ENCODE measurements at regions not wholly inside any gene's neighbourhood (a gene's known extent, or its start where the extent isn't known, plus 50 kb on each side); places are given as distances from the start of the nearest gene placed in this dataset.
"Not testable (repeated sequence)": the region's sequence is repeated elsewhere in the genome, so short reads cannot be mapped to it uniquely, and the experiment has no call there.

DNA sequence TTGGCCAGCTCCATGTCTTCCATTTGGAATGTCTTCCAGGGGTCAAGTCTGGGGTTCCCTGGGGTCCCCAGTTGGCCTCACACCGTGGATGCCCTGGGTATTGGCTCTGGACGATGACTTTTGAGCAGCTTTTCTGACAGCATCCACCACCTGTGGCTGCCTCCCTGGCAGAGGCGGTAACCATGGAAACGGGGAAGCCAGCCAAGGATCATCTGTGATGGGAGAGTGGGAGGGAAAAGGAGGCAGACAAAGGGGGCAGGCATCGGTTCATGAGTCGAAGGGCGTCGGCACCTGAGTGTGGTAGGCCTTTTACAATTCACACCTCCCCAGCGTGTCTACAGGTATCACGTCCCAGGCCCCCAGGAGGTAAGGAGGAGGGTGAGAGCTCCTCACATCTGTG, 152.2 kb downstream of the ASMT start:
- intact Hi-C loops (cut with DNase I), result no loop called here
- peak in 3 of 10 donors; percentile 21 to 73 (median 39) for DNase-seq

DNA sequence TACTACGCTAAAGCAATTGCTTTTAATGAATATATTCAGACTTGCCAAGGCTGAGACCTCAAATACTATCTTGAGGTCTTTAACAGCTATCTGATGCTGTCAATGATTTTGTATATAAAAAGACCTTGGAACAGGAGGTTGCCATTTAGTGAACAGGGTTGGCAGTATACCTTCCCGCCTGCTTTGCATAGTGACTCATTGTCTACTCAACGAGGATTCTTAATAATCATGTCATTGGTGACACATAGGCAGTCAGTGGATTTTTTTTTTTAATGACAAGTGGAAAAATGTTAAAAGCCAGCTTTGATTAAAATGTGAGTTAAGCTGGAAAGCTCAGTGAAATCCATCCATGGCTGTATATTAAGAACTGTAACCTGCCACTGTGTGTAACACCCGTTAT, 164.0 kb downstream of the ASMT start:
- intact Hi-C loops (cut with DNase I), result no loop called here

DNA sequence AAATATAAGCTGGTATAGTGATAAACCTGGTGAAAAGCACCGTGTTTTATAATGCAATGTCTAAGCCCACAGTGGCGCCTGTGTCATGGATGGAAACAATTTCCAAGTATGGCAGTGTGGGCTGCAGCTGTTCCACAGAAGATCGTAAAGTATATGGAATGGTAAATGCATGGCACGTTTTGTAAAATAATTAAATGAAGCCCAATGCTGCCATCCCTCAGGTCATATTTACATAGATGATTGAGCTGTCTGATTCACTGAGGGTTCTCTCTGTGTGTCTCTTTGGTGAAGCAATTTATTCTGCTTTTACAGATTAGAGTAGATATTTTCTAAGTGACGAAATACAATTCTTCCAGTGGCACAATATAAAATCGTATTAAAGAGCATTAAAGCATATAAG, 164.8 kb downstream of the ASMT start:
- no peak for DNase-seq
- intact Hi-C loops (cut with DNase I), result no loop called here

More for the DNA sequence above, 164.0 kb downstream of the ASMT start:
- no peak for DNase-seq

DNA sequence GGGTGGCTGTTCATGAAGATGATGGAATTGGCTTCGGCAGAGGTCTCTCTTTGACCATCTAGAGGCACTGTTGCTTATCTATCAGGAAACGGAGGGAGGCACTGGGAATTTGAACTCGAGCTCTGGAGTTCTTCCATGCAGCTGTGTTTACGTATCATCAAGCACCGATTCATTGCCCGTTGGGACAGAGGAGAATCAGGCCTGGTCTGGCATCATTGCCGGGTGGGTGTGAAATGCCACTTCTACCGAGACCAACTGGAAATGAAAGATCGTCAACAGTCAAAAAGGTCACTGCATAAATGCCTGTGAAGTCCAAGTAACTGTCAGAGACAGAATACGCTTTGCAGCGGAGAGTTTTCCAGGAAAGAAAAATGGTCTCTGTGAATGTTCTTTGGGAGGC, 166.9 kb downstream of the ASMT start:
- no peak for DNase-seq
- intact Hi-C loops (cut with DNase I), result no loop called here

DNA sequence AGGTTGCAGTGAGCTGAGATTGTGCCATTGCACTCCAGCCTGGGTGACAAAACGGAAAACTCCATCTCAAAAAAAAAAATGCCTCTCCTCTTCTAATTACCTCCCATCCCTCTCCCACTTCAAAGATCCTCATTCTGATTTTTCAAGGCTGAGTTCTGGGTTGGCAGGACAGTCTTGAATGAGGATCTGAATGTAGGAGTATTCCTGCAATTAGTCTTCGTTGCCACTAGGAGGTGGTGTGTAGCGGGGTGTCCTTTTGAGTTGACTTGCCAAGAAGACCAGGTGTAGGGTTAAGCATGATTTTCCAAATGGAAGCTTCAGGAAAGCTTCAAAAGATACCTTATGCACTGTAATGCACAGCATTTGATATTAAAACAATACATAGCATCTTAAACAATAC, 169.9 kb downstream of the ASMT start:
- intact Hi-C loops (cut with DNase I), result no loop called here

DNA sequence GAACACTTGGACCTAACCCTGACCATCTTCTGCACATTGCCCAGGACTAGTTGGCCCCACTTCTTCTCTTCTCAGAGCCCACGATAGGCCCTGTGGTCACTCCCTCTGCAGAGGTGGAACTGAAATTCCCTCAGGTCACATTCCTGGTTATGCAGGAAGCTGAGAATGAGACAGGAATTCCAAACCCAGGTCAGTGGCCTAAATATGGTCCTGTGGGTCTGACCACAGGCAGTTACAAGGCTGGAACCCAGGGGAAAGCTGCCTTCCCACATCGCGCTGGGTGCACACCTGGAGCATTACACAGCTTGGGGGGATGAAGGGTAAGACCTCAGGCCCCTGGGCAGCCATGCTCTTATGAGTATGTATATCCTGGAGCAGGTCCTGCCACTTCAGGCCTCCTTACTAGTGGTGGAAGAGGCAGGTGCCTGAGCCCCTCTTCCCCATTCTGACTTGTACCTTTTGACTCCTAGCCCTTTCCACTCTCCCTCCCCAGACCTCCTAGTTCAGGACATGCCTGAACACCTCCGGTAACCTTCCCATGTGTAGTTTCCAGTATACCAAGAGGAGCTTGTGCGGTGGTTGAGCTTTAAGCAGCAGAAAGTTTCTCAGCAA, 173.5 kb downstream of the ASMT start:
- intact Hi-C loops (cut with DNase I), result no loop called here
- DNase-seq, result no peak

More for the DNA sequence above, 169.9 kb downstream of the ASMT start:
- DNase-seq, result no peak

DNA sequence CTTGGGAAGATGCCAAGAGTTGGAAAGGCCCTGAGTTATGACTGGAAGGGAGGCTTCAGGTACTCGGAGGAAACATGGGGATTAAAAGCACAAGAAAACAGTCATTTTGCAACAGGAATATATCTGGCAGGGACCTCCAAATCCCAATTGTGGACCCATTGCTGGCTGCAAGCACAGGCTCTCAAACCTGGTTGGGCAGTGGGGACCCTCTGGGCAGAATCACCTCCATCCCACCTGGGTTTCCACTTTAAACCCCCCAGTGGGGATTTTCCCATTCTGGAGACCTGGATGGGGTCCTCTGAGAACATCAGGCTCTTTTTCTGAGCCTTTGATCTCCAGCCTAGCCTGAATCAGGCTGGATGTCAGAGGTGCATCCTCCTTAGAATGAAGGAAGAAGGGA, 177.8 kb downstream of the ASMT start:
- no peak for DNase-seq
- intact Hi-C loops (cut with DNase I), result no loop called here

DNA sequence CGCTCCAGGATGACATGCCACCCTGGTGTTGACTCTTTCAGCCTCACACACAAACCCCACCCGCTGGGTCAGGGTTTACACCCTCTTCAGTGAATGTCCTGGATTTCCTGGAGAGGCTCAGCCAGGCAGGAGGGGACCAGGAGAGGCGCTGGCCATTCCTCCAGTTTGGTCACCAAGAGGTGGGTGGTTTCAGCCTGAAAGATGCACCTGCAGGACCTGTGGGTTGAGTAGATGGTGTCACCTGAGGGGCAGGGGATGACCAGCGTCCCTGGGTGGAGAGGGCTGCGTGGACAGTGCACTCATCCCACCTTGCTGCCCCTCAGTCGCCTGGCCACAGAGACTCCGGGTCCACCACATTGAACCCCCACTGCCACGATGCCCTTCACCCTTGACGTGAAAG, 179.7 kb downstream of the ASMT start:
- intact Hi-C loops (cut with DNase I), result no loop called here
- no peak for DNase-seq

DNA sequence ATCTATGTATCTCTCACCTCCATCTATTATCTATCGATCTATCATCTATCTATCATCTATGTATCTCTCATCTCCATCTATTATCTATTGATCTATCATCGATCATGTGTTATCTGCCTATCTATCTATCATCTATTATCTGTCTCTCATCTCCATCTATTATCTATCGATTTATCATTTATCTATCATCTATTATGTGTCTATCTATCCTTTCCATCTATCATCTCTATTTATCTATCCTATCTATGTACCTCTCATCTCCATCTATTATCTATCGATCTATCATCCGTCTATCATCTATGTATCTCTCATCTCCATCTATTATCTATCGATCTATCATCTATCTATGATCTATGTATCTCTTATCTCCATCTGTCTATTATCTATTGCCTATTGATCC, 188.1 kb downstream of the ASMT start:
- intact Hi-C loops (cut with DNase I), result no loop called here
- DNase-seq, result no peak

DNA sequence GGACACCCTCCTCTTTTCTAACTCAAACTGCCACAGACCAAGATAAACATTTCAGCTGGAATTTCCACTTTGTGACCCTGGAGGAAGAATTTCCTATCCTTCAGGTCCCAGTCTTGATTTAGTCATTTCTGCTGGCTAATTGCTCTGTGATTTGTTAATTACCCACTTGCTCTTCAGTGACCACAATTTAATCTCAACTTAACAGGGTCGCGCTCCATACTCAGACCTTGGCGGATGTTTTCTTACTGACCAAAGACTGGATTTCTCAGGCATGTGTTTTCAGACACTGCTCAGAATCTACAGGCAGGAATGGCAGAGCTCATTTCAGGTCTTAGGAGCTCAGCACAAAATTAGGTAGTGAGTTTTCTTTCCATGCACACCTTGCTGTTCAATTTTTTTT, 188.9 kb downstream of the ASMT start:
- intact Hi-C loops (cut with DNase I), result no loop called here
- DNase-seq, result no peak

DNA sequence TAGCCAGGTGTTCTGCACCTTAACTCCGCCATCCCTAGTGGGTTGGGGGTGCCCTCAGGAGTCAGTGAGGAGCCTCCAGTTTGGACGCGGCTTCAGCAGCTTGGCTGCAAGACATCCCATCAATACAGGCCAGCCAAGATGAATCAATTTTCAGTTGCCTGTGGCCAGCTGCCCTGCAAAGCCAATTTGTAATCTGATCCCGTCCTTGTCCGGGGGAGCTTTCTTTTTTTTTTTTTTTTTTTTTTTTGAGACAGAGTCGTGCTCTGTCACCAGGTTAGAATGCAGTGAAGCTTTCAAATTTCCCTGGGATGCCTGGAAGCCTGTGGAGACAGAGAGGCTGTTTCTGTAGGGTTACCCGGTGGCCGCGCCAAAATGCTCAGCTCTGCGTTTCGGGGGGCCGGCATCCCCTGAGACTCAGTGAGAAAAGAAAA, 192.5 kb downstream of the ASMT start:
- intact Hi-C loops (cut with DNase I), result no loop called here
- DNase-seq, result no peak

DNA sequence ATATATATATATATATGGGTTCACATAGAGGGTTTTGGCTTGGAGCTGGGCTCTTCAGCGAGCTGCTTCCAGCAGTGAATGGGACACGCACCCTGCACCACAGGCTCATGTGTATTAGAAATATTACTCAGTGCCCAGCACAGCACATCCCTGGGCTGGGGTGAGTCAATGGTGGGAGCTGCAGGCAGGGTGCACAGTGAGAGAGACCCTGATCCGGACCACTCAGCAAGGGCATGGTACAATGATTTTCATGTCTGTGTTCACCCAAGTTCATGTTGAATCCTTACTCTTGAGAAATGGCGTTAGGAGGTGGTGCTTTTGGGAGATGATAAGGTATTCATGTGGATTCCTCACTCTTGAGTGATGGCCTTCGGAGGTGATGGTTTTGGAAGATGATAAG, 194.7 kb downstream of the ASMT start:
- intact Hi-C loops (cut with DNase I), result no loop called here
- no peak for DNase-seq

DNA sequence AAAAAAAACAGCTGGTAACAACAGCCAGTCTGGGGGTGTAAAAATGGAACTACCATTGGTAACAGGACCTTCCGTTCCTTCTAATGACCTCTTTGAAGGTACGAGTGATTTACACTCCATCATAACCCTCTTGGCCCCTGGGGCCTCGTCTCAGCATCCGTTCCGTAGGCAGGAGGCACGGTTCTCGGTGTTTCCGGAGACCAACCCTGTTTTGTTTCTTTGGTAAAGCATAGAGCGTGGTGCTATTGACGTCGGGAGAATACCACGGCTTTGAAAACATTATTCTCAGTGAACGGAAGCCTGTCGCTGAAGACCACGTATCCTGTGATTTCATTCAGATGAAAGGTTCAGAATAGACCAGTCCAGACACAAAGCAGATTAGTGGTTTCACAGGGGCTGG, 198.9 kb downstream of the ASMT start:
- DNase-seq, result peak in 1 of 10 donors; percentile 49
- intact Hi-C loops (cut with DNase I), result no loop called here

DNA sequence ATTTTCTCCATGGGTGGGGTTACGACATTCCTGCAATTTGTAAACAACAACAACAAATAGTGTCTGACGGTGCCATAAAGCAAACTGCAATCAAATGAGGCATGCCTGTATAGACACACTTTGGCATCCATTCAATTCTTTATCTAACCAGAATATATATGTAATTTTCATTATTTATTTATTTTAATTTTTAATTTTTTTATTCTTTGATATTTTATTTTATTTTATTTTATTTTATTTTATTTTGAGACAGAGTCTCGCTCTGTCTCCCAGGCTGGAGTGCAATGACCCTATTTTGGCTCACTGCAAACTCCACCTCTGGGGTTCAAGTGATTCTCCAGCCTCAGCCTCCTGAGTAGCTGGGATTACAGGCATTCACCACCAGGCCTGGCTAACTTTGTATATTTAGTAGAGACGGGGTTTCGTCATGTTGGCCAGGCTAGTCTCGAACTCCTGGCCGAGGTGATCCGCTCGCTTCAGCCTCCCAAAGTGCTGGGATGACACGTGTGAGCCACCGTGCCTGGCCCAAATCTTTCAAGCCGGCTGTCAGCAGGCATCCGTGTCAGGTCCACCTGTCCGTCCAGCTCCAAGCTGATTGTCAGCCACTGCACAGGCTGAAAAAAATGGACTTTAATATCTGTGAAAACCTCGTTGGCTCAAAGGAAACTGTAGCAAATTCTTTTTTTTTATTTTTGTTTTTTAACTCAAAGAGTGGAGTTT, 200.8 kb downstream of the ASMT start:
- intact Hi-C loops (cut with DNase I), result no loop called here
- peak in 1 of 10 donors; percentile 72 for DNase-seq

DNA sequence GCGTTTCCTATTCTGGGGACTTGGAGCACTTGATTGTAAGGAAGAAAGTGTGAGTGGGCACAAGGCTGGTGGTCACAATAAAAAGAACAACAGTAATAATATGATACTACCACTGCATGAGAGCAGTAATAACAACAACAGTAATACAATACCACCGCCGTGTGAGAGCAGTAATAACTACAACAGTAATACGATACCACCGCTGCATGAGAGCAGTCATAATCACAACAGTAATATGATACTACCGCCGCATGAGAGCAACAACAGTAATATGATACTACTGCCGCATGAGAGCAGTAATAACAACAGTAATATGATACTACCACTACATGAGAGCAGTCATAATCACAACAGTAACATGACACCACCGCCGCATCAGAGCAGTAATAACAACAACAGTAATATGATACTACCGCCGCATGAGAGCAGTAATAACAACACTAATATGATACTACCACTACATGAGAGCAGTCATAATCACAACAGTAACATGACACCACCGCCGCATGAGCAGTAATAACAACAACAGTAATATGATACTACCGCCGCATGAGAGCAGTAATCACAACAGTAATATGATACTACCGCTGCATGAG, 201.6 kb downstream of the ASMT start:
- DNase-seq; intact Hi-C loops (cut with DNase I): not testable (repeated sequence)

DNA sequence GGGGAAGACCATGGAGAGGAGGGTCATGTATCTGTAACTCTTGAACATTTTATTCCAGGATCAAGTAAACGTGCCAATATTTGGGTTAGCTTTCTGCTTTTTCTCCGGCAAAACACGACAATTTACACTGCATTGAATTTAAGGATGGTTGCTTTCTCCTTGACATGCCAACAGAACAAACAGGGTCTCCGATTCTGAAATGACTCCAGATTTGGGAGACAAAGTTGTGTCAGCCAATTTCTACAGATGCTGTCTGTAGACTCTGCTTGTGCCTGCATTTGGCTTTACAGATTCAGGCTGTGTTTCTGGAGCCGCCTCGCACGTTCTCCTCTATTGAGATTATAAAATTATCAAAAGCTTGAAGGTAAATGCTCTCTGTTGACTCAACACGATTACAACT, 207.0 kb downstream of the ASMT start:
- DNase-seq, result no peak
- intact Hi-C loops (cut with DNase I), result no loop called here

DNA sequence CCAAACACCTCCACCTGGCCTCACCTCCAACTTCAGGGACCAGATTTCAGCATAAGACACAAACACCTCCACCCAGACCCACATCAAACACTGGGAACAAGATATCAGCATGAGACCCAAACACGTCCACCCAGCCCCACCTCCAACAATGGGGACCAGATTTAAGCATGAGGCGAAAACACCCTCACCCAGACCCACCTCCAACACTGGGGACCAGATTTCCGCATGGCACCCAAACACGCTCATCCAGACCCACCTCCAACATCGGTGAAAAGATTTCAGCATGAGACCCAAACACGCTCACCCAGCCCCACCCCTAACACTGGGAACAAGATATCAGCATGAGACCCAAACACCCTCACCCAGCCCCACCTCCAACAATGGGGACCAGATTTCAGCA, 210.0 kb downstream of the ASMT start:
- peak in 1 of 10 donors; percentile 63 for DNase-seq

DNA sequence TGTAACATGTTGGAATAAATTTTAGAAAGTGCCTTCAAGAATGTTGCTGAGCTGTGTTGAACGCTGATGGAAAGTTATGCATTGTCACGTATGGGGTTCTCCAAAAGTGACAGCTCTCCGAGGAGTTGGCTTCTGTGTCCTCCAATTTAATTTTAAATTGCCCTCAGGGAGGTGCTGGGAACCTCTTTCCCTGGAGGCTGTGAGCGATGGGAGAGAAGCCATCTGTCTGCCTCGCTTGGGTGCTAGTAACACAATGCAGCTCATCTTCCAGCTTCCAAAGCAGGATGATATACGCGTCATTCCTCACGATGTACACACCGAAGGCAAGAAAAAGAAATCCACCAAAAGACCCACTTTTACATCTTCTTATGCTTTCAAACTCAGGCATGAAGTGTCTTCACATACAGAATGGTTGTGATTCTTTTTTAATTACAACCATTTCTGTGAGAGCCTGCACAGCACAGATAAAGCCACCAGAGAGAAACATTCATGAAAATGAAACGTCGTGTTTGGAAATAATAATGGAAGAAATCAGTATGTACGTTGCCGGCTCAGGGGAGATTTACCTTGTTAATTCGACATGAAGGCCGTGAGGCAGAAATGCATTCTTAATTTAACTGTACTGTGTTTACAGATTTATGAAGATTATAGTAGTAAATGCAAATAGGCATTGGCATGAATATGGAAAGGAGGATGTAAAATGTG, 218.9 kb downstream of the ASMT start:
- peak in 1 of 10 donors; percentile 24 for DNase-seq
- intact Hi-C loops (cut with DNase I), result no loop called here

More for the DNA sequence above, 210.0 kb downstream of the ASMT start:
- intact Hi-C loops (cut with DNase I), result no loop called here

DNA sequence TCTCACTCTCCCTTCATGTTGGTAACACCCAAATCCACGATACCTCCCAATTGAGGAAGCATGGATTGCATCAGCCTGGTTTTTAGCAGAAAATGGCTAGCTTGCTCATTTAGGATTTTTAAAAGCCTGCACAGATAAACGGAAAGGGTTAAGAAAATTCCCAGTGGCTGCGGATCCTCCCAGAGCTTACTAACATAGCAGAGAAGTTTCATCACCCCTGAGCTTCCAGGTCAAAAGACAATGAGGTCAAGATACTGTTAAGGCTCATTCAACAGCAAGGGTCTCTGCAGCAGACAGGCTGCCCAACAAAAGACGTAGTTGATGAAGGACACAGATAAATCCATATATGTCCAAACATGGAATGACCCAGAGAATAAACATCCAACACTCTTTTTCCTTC, 220.2 kb downstream of the ASMT start:
- no peak for DNase-seq
- intact Hi-C loops (cut with DNase I), result no loop called here

DNA sequence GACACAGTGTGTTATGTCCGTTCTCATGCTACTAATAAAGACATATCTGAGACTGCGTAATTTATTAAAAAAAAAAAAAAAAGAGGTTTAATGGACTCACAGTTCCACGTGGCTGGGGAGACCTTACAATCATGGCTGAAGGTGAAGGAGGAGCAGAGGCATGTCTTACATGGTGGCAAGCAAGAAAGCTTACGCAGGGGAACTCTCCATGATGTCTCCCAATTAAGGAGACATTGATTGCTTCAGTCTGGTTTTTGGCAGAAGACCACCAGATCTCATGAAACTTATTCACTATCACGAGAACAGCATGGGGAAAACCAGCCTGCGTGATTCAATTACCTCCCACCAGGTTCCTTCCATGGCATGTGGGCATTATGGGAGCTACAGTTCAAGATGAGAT, 221.8 kb downstream of the ASMT start:
- intact Hi-C loops (cut with DNase I), result no loop called here
- DNase-seq, result no peak

DNA sequence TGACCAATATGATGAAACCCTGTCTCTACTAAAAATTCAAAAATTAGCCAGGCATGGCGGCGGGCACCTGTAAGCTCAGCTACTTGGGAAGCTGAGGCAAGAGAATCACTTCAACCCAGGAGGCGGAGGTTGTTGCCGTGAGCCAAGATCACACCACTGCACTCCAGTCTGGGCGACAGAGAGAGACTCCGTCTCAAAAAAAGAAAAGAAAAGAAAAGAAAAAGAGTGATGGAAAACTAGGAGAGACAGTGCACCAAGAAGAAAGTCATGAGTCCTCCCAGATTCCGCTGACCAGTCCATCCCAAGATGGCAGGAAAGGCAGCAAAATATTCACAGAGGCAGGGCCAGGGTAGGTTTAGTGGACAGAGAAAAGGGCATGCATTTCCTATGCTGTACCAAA, 226.9 kb downstream of the ASMT start:
- intact Hi-C loops (cut with DNase I), result no loop called here
- no peak for DNase-seq
